Fibroblast of lung (primary cell): ENCODE measurements at regions not wholly inside any gene's neighbourhood (a gene's known extent, or its start where the extent isn't known, plus 50 kb on each side); places are given as distances from the start of the nearest gene placed in this dataset.

Experiments used
- DNase-seq, 2 donors: peaks; one replicate each; pipeline versions ENCODE4 v3.0.0 to v3.0.0-alpha.2; 2010; ENCODE audit warnings: low read depth in 2 of 2
- H2AFZ ChIP-seq: 2 replicates; pipeline ENCODE4 v1.5.1; 2012; ENCODE audit warnings: low read length, control low read depth, inconsistent platforms
- H3K27ac ChIP-seq: 2 replicates; pipeline ENCODE4 v1.5.1; 2011; ENCODE audit warnings: low read length, control low read depth; ENCODE audit not compliant: insufficient read depth
- H3K27me3 ChIP-seq: 2 replicates; pipeline ENCODE4 v1.5.1; 2011; ENCODE audit warnings: mild to moderate bottlenecking, low read length; ENCODE audit not compliant: control insufficient read depth, insufficient read depth
- H3K36me3 ChIP-seq: 2 replicates; pipeline ENCODE4 v1.5.1; 2011; ENCODE audit warnings: low read length; ENCODE audit not compliant: control insufficient read depth, insufficient read depth
- H3K4me1 ChIP-seq: 2 replicates; pipeline ENCODE4 v1.5.1; 2011; ENCODE audit warnings: low read length; ENCODE audit not compliant: control insufficient read depth, insufficient read depth; ENCODE audit errors: extremely low read depth
- H3K4me2 ChIP-seq: 2 replicates; pipeline ENCODE4 v1.5.1; 2011; ENCODE audit warnings: low read length, control low read depth; ENCODE audit not compliant: insufficient read depth; ENCODE audit errors: extremely low read depth
- H3K4me3 ChIP-seq, 4 experiments: fragments of 200-600 bp in 1 of 4; sonication (generic) in 1 of 4; replicated peaks in 1 of 4; 2 replicates each; pipeline ENCODE4 v1.5.1; 2011 to 2016; ENCODE audit warnings: low read length in 4 of 4, low read depth in 3 of 4, mild to moderate bottlenecking in 3 of 4, control low read depth in 2 of 4, inconsistent platforms in 1 of 4, mixed read lengths in 1 of 4; ENCODE audit not compliant: insufficient read depth in 1 of 4; ENCODE audit errors: control extremely low read depth in 1 of 4
- H3K79me2 ChIP-seq: 2 replicates; pipeline ENCODE4 v1.5.1; 2012; ENCODE audit warnings: mild to moderate bottlenecking, low read length, inconsistent platforms; ENCODE audit not compliant: control insufficient read depth, insufficient read depth
- H3K9ac ChIP-seq: 2 replicates; pipeline ENCODE4 v1.5.1; 2011; ENCODE audit warnings: mild to moderate bottlenecking, low read length, control low read depth; ENCODE audit not compliant: insufficient read depth
- H3K9me3 ChIP-seq: 2 replicates; pipeline ENCODE4 v1.5.1; 2012; ENCODE audit warnings: low read depth, low read length; ENCODE audit not compliant: control insufficient read depth, insufficient read depth
- H4K20me1 ChIP-seq: 2 replicates; pipeline ENCODE4 v1.5.1; 2011; ENCODE audit warnings: low read length; ENCODE audit not compliant: control insufficient read depth, insufficient read depth; ENCODE audit errors: extremely low read depth
- CTCF ChIP-seq, 2 donors: IDR thresholded peaks in 1 of 2; conservative IDR thresholded peaks in 1 of 2; 1 replicate in 1 of 2; 2 replicates in 1 of 2; pipeline ENCODE4 v1.5.1; 2011 to 2012; ENCODE audit warnings: low read length in 2 of 2, control low read depth in 1 of 2, inconsistent platforms in 1 of 2, low read depth in 1 of 2, mild to moderate bottlenecking in 1 of 2
- EZH2 ChIP-seq: IDR thresholded peaks from 2 replicates; pipeline ENCODE4 v1.5.1; 2012; ENCODE audit warnings: low read length, control low read depth, mild to moderate bottlenecking; ENCODE audit errors: missing control alignments

- Histone ChIP-seq H2AFZ (no peak overlapping the region), H3K36me3 (no peaks in the 10 kb centered on the region), H3K27me3 (no peaks in the 10 kb centered on the region), H3K4me2 (no peak overlapping the region), H3K9ac (no peak overlapping the region), H4K20me1 (no peaks in the 10 kb centered on the region), H3K9me3 (no peaks in the 10 kb centered on the region), H3K79me2 (no peaks in the 10 kb centered on the region), H3K4me1 (no peaks in the 10 kb centered on the region), H3K4me3 (no peak overlapping the region), H3K27ac (no peak overlapping the region)
- no peak for TF ChIP-seq CTCF (conservative IDR thresholded peaks at IDR 0.05 in 1 of 2, IDR thresholded peaks at IDR 0.05 in 1 of 2; ENCODE audit: low read depth in 1 of 2, low read length in 2 of 2)
- TF ChIP-seq EZH2: no peak
- no peak for DNase-seq
Measured at GRCh38 chr9:75282047-75282446, 193.7 kb downstream of the OSTF1 start.

- Histone ChIP-seq H3K27me3 (no peaks in the 10 kb centered on the region), H3K9me3 (no peaks in the 10 kb centered on the region), H3K36me3 (no peaks in the 10 kb centered on the region), H3K9ac (no peak overlapping the region), H3K79me2 (no peaks in the 10 kb centered on the region), H3K4me3 (no peak overlapping the region), H2AFZ (no peak overlapping the region), H3K4me2 (no peak overlapping the region), H3K4me1 (no peaks in the 10 kb centered on the region), H3K27ac (no peak overlapping the region), H4K20me1 (no peaks in the 10 kb centered on the region)
- DNase-seq: no peak
- no peak for TF ChIP-seq EZH2
- TF ChIP-seq CTCF (conservative IDR thresholded peaks at IDR 0.05 in 1 of 2, IDR thresholded peaks at IDR 0.05 in 1 of 2; ENCODE audit: low read depth in 1 of 2, low read length in 2 of 2): no peak
Measured at GRCh38 chr9:75289332-75289731, 201.0 kb downstream of the OSTF1 start.

- H3K4me2 ChIP-seq: no peak overlapping the region
- no peak overlapping the region for H2AFZ ChIP-seq
- H3K27me3 ChIP-seq: no peaks in the 10 kb centered on the region
- no peak overlapping the region for H3K9ac ChIP-seq
- no peak overlapping the region for H3K4me3 ChIP-seq
- no peaks in the 10 kb centered on the region for H3K79me2 ChIP-seq
- H3K9me3 ChIP-seq: no peaks in the 10 kb centered on the region
- no peaks in the 10 kb centered on the region for H4K20me1 ChIP-seq
- H3K4me1 ChIP-seq: no peaks in the 10 kb centered on the region
- H3K27ac ChIP-seq: no peak overlapping the region
- no peak for TF ChIP-seq CTCF (conservative IDR thresholded peaks at IDR 0.05 in 1 of 2, IDR thresholded peaks at IDR 0.05 in 1 of 2; ENCODE audit: low read depth in 1 of 2, low read length in 2 of 2)
- no peak for TF ChIP-seq EZH2
- no peak for DNase-seq
- H3K36me3 ChIP-seq: no peaks in the 10 kb centered on the region
Measured at GRCh38 chr9:75299324-75299723, 211.0 kb downstream of the OSTF1 start.
